T-cell (primary cell): ENCODE measurements at regions not wholly inside any gene's neighbourhood (a gene's known extent, or its start where the extent isn't known, plus 50 kb on each side); places are given as distances from the start of the nearest gene placed in this dataset.

Experiments
- ATAC-seq, 4 experiments: fragments of 200-7000 bp in 3 of 4; fragments of 150-1000 bp in 1 of 4; cut with Tn5 transposase; replicated peaks in 1 of 4; 1 replicate in 3 of 4; 2 replicates in 1 of 4; pipeline ENCODE4 v1.10.0; 2021; ENCODE audit warnings: moderate library complexity in 3 of 4, mild to moderate bottlenecking in 2 of 4, moderate number of reproducible peaks in 1 of 4
- CTCF ChIA-PET, 2 donors: fragments of 300-600 bp; sonication (Branson Sonifier 250); formaldehyde crosslinking; loops; one replicate each; lab custom pipeline; 2022; ENCODE audit warnings: antibody characterized with exemption in 2 of 2; lab: Charles Lee
- POLR2A ChIA-PET, 2 donors: fragments of 300-600 bp; sonication (Branson Sonifier 250); formaldehyde crosslinking; loops; one replicate each; lab custom pipeline; 2022; ENCODE audit warnings: antibody characterized with exemption in 2 of 2; lab: Charles Lee
- DNase-seq, 35 experiments: peaks; one replicate each; pipeline versions ENCODE4 v3.0.0 to v3.0.0-alpha.2; 2013 to 2023
- H3K27ac ChIP-seq: one replicate; pipeline ENCODE4 v1.5.1; 2013; ENCODE audit warnings: low read length
- H3K27me3 ChIP-seq, 2 experiments: replicated peaks in 1 of 2; 1 replicate in 1 of 2; 2 replicates in 1 of 2; pipeline versions ENCODE4 v1.6.1 to v1.7.0; 2013; ENCODE audit warnings: low read length in 1 of 2, mixed read lengths in 1 of 2; ENCODE audit not compliant: control insufficient read depth in 2 of 2, insufficient read depth in 2 of 2; ENCODE audit errors: extremely low read depth in 1 of 2
- H3K36me3 ChIP-seq, 2 donors: 1 replicate in 1 of 2; 2 replicates in 1 of 2; pipeline versions ENCODE4 v1.6.1 to v1.7.0; 2013; ENCODE audit warnings: low read length in 1 of 2; ENCODE audit not compliant: control insufficient read depth in 2 of 2, insufficient read depth in 1 of 2; ENCODE audit errors: extremely low read depth in 1 of 2
- H3K4me1 ChIP-seq, 2 experiments: 1 replicate in 1 of 2; 2 replicates in 1 of 2; pipeline versions ENCODE4 v1.6.1 to v1.7.0; 2013; ENCODE audit warnings: low read length in 2 of 2, mixed read lengths in 1 of 2; ENCODE audit not compliant: insufficient read depth in 2 of 2, control insufficient read depth in 1 of 2; ENCODE audit errors: extremely low read depth in 1 of 2
- H3K4me3 ChIP-seq, 2 donors: 1 replicate in 1 of 2; 2 replicates in 1 of 2; pipeline versions ENCODE4 v1.5.1 to v1.7.0; 2013; ENCODE audit warnings: mild to moderate bottlenecking in 2 of 2, low read length in 1 of 2, moderate library complexity in 1 of 2; ENCODE audit not compliant: control insufficient read depth in 1 of 2; ENCODE audit errors: extremely low read depth in 1 of 2
- H3K9me3 ChIP-seq: 2 replicates; pipeline ENCODE4 v1.7.0; 2013
- H3K27ac Mint-ChIP-seq, 2 donors: one replicate each; pipeline ENCODE4 v1.8.0; 2020 to 2021; ENCODE audit warnings: mild to moderate bottlenecking in 2 of 2, mixed read lengths in 2 of 2
- H3K27me3 Mint-ChIP-seq, 2 donors: one replicate each; pipeline ENCODE4 v1.8.0; 2021 to 2022; ENCODE audit warnings: mixed read lengths in 2 of 2
- H3K36me3 Mint-ChIP-seq: one replicate; pipeline ENCODE4 v1.8.0; 2021; ENCODE audit warnings: mixed read lengths
- H3K4me1 Mint-ChIP-seq, 3 donors: one replicate each; pipeline ENCODE4 v1.8.0; 2020 to 2022; ENCODE audit warnings: mixed read lengths in 3 of 3, mild to moderate bottlenecking in 1 of 3
- H3K4me3 Mint-ChIP-seq, 3 donors: one replicate each; pipeline ENCODE4 v1.8.0; 2020 to 2022; ENCODE audit warnings: mild to moderate bottlenecking in 3 of 3, mixed read lengths in 3 of 3, moderate library complexity in 3 of 3
- H3K9me3 Mint-ChIP-seq, 3 donors: one replicate each; pipeline ENCODE4 v1.8.0; 2020 to 2022; ENCODE audit warnings: mixed read lengths in 3 of 3
- WGBS: methylation state at CpG from one replicate; pipeline ENCODE4 v1.1.5; 2013; ENCODE audit warnings: missing lambda C conversion rate; ENCODE audit not compliant: insufficient coverage; 5-methylcytosine and 5-hydroxymethylcytosine counted together

DNA sequence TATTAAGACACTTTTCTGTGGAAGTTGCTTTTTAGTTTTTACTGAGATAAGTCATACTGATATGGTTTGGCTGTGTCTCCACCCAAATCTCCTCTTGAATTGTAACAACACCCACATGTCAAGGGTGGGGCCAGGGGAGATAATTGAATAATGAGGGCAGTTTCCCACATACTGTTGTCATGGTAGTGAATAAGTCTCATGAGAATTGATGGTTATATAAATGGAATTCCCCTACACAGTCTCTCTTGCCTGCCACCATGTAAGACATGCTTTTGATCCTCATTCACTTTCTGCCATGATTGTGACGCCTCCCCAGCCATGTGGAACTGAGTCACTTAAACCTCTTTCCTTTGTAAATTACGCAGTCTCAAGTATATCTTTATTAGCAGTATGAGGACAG, 1340.4 kb downstream of the SLITRK5 start:
- no peak for ATAC-seq
- CTCF ChIA-PET, result no interaction called here
- Histone ChIP-seq H3K9me3 (no peaks in the 10 kb centered on the region), H3K36me3 (no peaks in the 10 kb centered on the region), H3K4me3 (no peak overlapping the region), H3K27me3 (no peaks in the 10 kb centered on the region), H3K4me1 (no peaks in the 10 kb centered on the region), H3K27ac (no peak overlapping the region)
- Mint-ChIP-seq H3K4me3 (no peak overlapping the region), H3K27ac (no peak overlapping the region), H3K27me3 (no peaks in the 10 kb centered on the region), H3K36me3 (no peaks in the 10 kb centered on the region), H3K4me1 (no peaks in the 10 kb centered on the region), H3K9me3 (peaks cover 0 to 21% (median 6%) of the 10 kb centered on the region in 3 donors)
- DNase-seq, result no peak
- WGBS, result no CpG with 5 or more reads among the region's 2 CpGs
- POLR2A ChIA-PET, result no interaction called here

DNA sequence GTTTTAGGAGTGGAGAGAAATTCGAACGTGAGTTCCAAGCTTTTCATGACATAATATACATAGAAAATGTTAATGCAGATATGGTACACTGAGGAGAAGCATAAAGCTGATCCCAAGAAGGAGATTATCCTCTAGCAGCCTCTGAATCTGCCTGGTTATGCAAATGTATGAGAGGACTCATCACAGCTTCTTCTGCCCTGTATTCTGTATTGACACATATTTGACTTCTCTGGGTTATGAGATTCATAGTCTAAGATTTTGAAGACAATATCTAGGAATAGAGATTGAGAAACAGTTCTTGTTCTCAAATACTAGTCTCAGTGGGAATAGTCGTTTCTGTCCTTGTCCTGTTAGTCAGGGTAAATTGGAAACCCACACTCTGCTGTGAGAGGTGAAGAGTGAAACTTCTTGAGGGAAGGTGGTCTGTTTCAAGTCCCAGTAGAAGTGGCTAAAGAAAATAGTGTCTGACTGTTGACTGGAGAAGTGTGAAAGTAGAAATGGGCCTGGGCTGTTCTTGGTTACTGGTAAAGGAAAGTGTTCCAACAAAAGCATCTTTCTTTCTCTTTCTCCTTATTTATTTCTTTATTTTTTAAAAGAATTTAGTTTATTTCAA, 1356.6 kb downstream of the SLITRK5 start:
- ChIA-PET CTCF (no interaction called here), POLR2A (no interaction called here)
- Histone ChIP-seq H3K27me3 (no peaks in the 10 kb centered on the region), H3K4me3 (no peak overlapping the region), H3K36me3 (no peaks in the 10 kb centered on the region), H3K4me1 (no peaks in the 10 kb centered on the region), H3K9me3 (no peaks in the 10 kb centered on the region), H3K27ac (no peak overlapping the region)
- ATAC-seq (no peak), DNase-seq (no peak)
- H3K27ac Mint-ChIP-seq, result no peak overlapping the region
- no peaks in the 10 kb centered on the region for H3K27me3 Mint-ChIP-seq
- peaks cover 0 to 11% (median 10%) of the 10 kb centered on the region in 3 donors for H3K9me3 Mint-ChIP-seq
- WGBS, result 20% methylated on average over 1 of the region's 3 CpGs
- no peak overlapping the region for H3K4me3 Mint-ChIP-seq
- no peaks in the 10 kb centered on the region for H3K4me1 Mint-ChIP-seq
- no peaks in the 10 kb centered on the region for H3K36me3 Mint-ChIP-seq

DNA sequence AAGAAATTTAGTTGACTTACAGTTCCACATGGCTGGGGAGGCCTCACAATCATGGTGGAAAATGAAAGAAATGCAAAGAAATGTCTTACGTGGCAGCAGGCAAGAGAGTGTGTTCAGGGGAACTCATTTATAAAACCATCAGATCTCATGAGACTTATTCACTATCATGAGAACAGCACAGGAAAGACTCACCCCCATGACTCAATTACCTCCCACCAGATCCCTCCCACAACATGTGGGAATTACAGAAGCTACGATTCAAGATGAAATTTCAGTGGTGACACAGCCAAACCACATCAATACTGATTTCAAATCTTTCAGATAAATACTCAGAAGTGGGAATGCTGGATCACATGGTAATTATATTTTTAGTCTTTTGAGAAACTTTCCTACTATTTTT, 1357.9 kb downstream of the SLITRK5 start:
- Histone ChIP-seq H3K4me1 (no peaks in the 10 kb centered on the region), H3K27me3 (no peaks in the 10 kb centered on the region), H3K4me3 (no peak overlapping the region), H3K27ac (no peak overlapping the region), H3K36me3 (no peaks in the 10 kb centered on the region), H3K9me3 (no peaks in the 10 kb centered on the region)
- POLR2A ChIA-PET, result no interaction called here
- no peaks in the 10 kb centered on the region for H3K4me1 Mint-ChIP-seq
- WGBS, result no CpG with 5 or more reads among the region's 2 CpGs
- H3K36me3 Mint-ChIP-seq, result no peaks in the 10 kb centered on the region
- no peak for DNase-seq
- no peaks in the 10 kb centered on the region for H3K27me3 Mint-ChIP-seq
- ATAC-seq, result no peak
- no peak overlapping the region for H3K27ac Mint-ChIP-seq
- CTCF ChIA-PET, result no interaction called here
- peaks cover 6 to 19% (median 8%) of the 10 kb centered on the region in 3 donors for H3K9me3 Mint-ChIP-seq
- no peak overlapping the region for H3K4me3 Mint-ChIP-seq

DNA sequence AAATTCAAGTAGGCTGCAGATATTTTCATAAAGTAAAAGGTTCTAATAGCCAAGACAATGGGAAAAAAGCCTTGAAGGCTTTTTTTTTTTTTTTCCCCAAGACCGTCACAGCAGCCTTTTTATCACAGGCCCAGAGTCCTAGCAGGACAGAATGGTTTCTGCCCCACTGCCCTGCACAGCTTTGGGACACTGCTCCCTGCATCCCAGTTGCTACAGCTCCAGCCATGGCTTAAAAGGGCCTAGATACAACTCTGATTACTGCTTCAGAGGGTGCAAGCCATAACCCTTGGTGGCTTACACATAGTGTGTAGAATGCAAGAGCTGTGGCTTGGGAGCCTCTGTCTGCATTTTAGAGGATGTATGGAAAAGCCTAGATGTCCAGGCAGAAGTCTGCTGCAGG, 1362.8 kb downstream of the SLITRK5 start:
- no peaks in the 10 kb centered on the region for H3K4me1 Mint-ChIP-seq
- WGBS, result no CpG with 5 or more reads among the region's 1 CpG
- H3K9me3 Mint-ChIP-seq, result peaks cover 4 to 20% (median 6%) of the 10 kb centered on the region in 3 donors
- ChIA-PET CTCF (no interaction called here), POLR2A (no interaction called here)
- H3K27me3 Mint-ChIP-seq, result no peaks in the 10 kb centered on the region
- H3K27me3 ChIP-seq, result no peaks in the 10 kb centered on the region
- DNase-seq, result no peak
- no peaks in the 10 kb centered on the region for H3K4me1 ChIP-seq
- H3K36me3 Mint-ChIP-seq, result no peaks in the 10 kb centered on the region
- no peak overlapping the region for H3K27ac Mint-ChIP-seq
- no peak overlapping the region for H3K4me3 ChIP-seq
- H3K9me3 ChIP-seq, result no peaks in the 10 kb centered on the region
- H3K36me3 ChIP-seq, result no peaks in the 10 kb centered on the region
- H3K4me3 Mint-ChIP-seq, result no peak overlapping the region
- H3K27ac ChIP-seq, result no peak overlapping the region
- no peak for ATAC-seq

DNA sequence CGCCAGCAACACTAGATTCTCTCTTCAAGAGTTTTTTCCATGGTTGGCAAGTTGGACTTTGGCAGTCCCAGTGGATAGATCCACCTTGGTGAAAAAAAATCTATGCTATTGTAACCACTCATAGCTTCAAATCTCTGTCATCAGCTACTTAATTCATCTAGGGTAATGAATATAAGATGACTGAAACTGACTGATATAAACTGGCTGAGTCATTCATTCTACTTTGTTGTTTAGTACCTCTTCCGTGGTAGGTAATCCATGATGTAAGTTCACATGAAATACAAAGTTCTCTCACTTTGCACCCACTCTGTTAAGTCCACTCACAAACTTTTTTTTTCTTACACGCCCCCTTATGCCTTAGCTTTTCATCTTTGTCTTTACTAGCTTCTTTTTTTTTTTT, 1381.5 kb downstream of the SLITRK5 start:
- ATAC-seq (no peak), DNase-seq (no peak)
- Histone ChIP-seq H3K36me3 (no peaks in the 10 kb centered on the region), H3K4me3 (no peak overlapping the region), H3K9me3 (no peaks in the 10 kb centered on the region), H3K27ac (no peak overlapping the region), H3K27me3 (no peaks in the 10 kb centered on the region), H3K4me1 (no peaks in the 10 kb centered on the region)
- Mint-ChIP-seq H3K36me3 (no peaks in the 10 kb centered on the region), H3K27ac (no peak overlapping the region), H3K4me3 (no peak overlapping the region), H3K4me1 (no peaks in the 10 kb centered on the region), H3K9me3 (peaks cover 2 to 13% (median 3%) of the 10 kb centered on the region in 3 donors), H3K27me3 (no peaks in the 10 kb centered on the region)
- ChIA-PET CTCF (interaction anchor here in 1 of 2 donors (0.7 kb wide), 1 partner anchor 58 kb away, joined by 5 read pairs; no protein-coding TSS in a partner anchor), POLR2A (no interaction called here)
- WGBS, result no CpG with 5 or more reads among the region's 3 CpGs

DNA sequence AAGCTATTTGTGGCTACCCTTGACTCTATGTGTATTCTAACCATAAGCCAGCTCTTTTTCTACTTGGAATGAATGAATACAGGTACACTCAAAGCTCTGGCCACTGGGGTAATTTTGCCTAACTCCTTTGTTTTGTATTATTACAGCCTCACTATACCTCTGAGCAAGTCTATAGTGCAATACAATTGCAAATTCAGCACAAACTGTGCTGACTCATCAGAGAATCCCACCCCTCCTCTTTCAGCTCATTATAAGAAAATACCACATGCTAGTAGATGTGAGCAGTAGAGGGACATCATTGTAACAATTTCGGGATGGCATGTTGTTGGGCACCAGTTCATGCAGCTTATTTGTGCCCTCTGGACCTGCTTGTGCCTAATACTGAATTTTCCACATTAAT, 1382.2 kb downstream of the SLITRK5 start:
- Histone ChIP-seq H3K36me3 (no peaks in the 10 kb centered on the region), H3K27me3 (no peaks in the 10 kb centered on the region), H3K9me3 (no peaks in the 10 kb centered on the region), H3K27ac (no peak overlapping the region), H3K4me3 (no peak overlapping the region), H3K4me1 (no peaks in the 10 kb centered on the region)
- Mint-ChIP-seq H3K4me1 (no peaks in the 10 kb centered on the region), H3K4me3 (no peak overlapping the region), H3K9me3 (peaks cover 2 to 13% (median 3%) of the 10 kb centered on the region in 3 donors), H3K36me3 (no peaks in the 10 kb centered on the region), H3K27me3 (no peaks in the 10 kb centered on the region), H3K27ac (no peak overlapping the region)
- no CpG with 5 or more reads among the region's 1 CpG for WGBS
- ATAC-seq, result no peak
- ChIA-PET CTCF (no interaction called here), POLR2A (no interaction called here)
- no peak for DNase-seq

DNA sequence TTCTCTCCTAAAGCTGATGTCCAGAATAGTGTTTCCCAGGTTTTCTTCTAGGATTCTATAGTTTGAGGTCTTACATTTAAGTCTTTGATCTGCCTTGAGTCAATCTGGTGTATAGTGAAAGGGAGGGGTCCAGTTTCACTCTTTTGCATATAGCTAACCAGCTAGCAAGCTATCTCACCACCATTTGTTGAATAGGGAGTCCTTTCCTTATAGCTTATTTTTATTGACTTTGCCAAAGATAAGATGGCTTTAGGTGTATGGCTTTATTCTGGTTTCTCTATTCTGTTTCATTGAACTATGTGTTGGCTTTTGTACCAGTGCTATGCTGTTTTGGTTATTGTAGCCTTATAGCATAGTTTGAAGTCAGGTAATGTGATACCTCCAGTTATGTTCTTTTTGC, 1386.1 kb downstream of the SLITRK5 start:
- H3K9me3 ChIP-seq, result no peaks in the 10 kb centered on the region
- H3K27me3 ChIP-seq, result no peaks in the 10 kb centered on the region
- Mint-ChIP-seq H3K4me1 (no peaks in the 10 kb centered on the region), H3K4me3 (no peak overlapping the region), H3K27me3 (no peaks in the 10 kb centered on the region), H3K9me3 (peaks cover 2 to 17% (median 11%) of the 10 kb centered on the region in 3 donors), H3K36me3 (no peaks in the 10 kb centered on the region), H3K27ac (no peak overlapping the region)
- ChIA-PET POLR2A (interaction anchor here in 1 of 2 donors (0.6 kb wide), 1 partner anchor 1847 kb away, joined by 3 read pairs; no protein-coding TSS in a partner anchor), CTCF (no interaction called here)
- ATAC-seq (no peak), DNase-seq (no peak)
- H3K27ac ChIP-seq, result no peak overlapping the region
- H3K4me1 ChIP-seq, result no peaks in the 10 kb centered on the region
- H3K4me3 ChIP-seq, result no peak overlapping the region
- no peaks in the 10 kb centered on the region for H3K36me3 ChIP-seq
